NCI-H1092 (cell line): ENCODE measurements at regions not wholly inside any gene's neighbourhood (a gene's known extent, or its start where the extent isn't known, plus 50 kb on each side); places are given as distances from the start of the nearest gene placed in this dataset.

ENCODE experiments used
- DNase-seq: peaks from one replicate; lab custom pipeline; 2025; lab: John Stamatoyannopoulos, UW

- DNase-seq, result no peak
Measured at GRCh38 chr7:28293527-28293835, 112.9 kb upstream of the JAZF1 start.

GRCh38 chr7:28296571-28297483 is 115.5 kb upstream of the CREB5 start:
- no peak for DNase-seq

DNA sequence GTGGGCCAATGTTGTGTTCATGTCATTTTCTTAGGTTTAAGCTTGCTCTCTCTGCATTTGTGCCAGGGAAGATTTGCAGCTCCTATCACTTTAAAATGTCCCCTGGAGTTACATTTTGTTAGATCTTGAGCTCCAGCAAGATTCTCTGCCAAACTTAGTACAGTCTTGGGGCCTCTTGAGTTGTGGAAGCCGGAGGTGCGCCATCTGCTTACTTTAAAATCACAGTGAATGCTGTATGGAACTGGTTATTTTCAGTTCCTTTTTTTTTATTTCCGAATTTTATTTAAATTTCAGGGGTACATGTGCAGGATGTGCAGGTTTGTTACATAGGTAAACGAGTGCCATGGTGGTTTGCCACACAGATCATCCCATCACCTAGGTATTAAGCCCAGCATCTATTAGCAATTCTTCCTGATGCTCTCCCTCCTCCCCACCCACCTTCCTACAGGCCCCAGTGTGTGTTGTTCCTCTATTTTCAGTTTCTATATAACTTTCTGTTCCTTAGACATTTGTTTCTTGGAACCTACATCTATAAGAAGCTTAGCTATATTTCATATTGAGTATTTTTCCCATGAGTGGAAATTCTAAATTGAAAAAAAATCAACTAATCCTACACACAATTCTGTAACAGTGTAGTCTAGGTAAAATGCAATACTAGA is 114.4 kb upstream of the CREB5 start:
- no peak for DNase-seq

DNA sequence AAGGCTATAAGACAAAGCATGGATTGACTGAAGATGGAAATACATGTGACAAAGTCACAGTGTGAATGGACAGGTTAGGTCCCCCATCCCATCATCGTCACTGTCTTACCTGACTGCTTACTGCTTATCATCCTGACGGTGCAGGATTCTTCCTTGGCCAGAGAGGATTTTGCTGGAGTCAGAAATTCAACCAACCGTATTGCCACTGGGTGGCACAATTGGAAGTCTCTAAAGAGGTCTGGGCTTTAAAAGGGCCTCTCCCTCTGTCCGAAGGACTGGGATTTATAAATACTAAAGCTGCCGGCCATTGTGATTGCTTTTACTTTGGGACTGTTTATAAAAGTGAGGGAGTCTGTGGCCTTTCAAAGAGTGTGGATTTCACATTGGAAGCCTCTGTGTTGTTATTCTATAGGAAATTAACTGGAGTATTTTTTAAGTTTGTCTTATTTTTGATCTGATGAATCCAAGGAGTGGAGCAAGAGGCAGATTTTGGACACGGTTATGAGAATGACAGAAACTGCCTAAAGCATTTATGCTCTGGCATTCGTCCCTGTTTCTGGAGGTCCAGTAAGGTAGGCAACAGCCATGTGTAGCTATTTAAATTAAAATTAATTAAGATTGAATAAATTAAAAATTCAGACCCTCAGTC is 113.3 kb upstream of the CREB5 start:
- DNase-seq, result peak; percentile 75

- no peak for DNase-seq
Measured at GRCh38 chr7:28299556-28299955, 112.8 kb upstream of the CREB5 start.

GRCh38 chr7:28300488-28300887 is 111.8 kb upstream of the CREB5 start:
- DNase-seq, result no peak

GRCh38 chr7:28301148-28301641 is 111.1 kb upstream of the CREB5 start:
- no peak for DNase-seq

GRCh38 chr7:28304290-28304689 is 108.0 kb upstream of the CREB5 start:
- no peak for DNase-seq

GRCh38 chr7:28309704-28310459 is 102.4 kb upstream of the CREB5 start:
- no peak for DNase-seq

GRCh38 chr7:28310460-28310848 is 101.9 kb upstream of the CREB5 start:
- DNase-seq, result no peak

GRCh38 chr7:28311670-28312069 is 100.6 kb upstream of the CREB5 start:
- DNase-seq, result no peak

DNA sequence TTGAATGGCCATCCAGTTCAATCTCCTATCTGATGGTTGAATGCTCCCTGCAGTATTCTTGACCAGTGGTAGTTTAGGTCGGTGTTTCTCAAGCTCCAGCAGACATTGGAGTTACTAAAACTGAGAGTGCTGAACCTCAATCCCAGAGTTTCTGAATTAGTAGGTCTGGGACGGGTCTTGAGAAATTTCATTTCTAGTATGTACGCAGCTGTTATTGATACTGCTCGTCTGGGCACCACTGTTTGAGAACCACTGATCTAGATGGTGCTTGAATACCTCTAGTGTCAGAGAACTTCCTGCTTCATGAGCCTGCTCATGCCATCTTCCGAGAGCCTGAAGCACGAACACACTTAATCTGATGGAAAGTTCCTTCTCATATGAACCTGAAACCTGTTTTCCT is 99.4 kb upstream of the CREB5 start:
- no peak for DNase-seq

DNA sequence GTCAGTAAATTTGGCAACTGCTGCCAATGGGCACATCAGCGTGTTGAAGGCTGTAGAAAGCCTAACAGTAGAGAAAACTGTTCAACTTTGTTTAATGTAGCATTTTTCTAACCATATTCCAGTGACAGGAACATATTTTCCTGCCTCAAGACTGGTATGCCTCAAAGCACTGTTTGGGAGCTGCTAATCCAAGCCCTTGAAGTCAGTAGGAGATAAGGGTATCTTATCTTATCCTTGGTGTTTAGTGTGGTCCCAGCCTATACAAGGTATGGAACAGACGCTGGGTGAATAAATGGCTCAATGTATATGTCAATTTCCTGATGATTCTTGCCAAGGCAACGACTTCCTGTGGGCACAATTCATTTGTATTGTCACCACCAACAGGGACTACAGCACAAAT is 97.5 kb upstream of the CREB5 start:
- no peak for DNase-seq

GRCh38 chr7:28315565-28316410 is 96.5 kb upstream of the CREB5 start:
- DNase-seq, result no peak

GRCh38 chr7:28316489-28316888 is 95.8 kb upstream of the CREB5 start:
- no peak for DNase-seq

DNA sequence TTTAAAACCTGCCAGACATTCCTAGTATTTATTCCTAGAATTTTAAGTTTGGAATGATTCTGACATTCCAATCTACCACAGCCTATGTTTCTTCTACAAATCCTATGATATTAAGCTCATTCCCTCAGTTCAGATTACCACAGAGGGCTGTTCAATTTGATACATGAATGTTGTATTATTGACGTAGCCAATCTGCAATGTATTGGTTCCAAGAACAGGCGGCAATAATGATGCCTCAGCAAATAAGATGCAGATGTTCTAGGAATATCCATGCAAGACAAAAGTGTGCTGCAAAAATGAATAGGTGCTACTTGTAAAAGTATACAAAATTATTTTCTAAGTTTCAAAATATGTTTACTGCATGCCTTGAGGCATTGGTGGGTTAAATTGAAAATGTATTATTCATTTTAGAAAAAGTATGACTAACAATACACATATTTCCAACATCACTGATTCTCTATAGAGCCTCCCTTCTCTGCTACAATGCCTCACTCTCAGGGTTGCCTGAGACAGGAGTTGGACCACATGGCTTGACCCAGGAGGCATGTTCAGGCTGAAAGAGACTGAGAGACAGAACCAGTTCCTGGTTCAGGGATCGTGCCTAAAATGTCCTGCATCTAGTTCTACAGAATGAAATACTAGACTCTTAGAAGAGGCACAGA is 94.1 kb upstream of the CREB5 start:
- no peak for DNase-seq

DNA sequence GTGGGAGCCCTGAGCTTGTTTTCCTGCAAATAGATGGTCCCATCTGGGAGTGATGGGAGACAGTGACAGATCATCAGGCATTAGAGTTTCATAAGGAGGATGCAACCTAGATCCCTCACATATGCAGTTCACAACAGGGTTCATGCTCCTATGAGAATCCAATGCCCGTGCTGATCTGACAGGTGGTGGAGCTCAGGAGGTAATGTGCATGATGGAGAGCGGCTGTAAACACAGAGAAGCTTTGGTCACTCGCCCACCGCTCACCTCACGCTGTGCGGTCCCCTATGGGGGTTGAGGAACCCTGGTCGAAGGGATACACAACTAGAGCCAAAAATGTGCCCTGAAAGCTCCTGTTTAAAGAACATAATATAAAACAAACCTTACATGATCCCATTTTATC is 88.5 kb upstream of the CREB5 start:
- DNase-seq, result no peak

DNA sequence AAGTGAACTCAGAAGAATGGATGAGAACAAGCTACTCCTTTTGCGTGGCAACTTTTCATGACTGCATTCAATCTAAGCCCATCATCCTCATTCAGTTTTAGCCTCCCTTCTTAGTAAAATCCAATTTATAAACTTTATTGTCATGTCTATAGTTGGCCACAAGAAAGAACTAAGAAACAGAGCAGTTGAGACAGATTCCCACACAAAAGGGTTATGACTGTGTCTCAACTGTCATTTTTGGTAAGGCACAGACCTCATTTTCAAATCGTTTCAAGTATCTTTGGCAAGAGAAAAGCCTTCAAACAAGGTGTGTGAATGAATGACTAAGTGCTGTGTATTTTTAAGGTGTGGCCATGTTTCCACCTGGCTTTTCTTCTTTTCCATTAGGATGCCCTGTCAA is 84.2 kb upstream of the CREB5 start:
- DNase-seq, result no peak

DNA sequence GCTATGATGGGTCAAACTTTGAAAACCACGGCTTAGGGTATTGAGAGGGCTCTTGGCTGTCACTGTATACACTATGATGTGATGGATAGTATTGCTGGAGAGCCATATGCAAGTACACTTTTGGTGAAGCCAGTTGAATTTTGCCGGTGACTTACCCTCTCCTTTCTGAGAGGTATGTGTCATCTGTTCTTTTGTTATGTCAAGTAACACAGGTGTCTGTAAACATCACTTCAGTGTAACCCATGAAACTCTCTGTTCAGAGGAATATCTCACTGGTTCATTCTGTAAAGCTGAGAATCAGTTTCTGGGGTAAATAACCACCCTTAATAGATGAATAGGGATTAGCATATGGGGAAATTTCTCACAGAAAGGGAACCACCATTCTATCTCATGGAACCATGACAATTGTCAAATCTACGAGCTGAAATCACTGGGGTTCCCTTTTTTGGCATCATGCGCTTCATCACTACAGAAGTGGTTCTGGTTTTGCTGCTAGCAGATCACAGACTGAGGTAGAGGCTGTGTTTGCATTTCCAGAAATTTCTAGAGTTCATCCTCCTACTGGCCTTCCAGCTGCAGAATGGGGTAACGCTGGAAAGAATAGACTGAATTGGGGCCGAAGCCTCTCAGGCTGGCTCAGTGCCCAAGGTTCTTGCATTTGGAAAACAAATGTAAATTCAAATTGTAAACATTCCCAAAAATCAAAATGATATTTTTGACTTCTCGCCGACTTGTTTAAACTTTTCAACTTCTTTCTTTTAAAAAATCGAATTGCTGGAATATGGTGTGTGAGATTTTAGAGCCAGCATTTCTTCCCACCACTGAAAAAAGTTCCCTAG is 83.3 kb upstream of the CREB5 start:
- DNase-seq, result no peak
